H1 (cell line): ENCODE measurements at regions not wholly inside any gene's neighbourhood (a gene's known extent, or its start where the extent isn't known, plus 50 kb on each side); places are given as distances from the start of the nearest gene placed in this dataset.

Experiments
- CBX8 ChIP-seq: fragments of 300-800, 300-1000 bp; sonication (generic); IDR thresholded peaks from 2 replicates; pipeline ENCODE4 v1.7.1; 2016; ENCODE audit warnings: low read depth, low read length, borderline replicate concordance
- CREB1 ChIP-seq: IDR thresholded peaks from 2 replicates; pipeline ENCODE4 v1.6.1; 2012; ENCODE audit warnings: inconsistent platforms
- NANOG ChIP-seq: IDR thresholded peaks from 2 replicates; pipeline ENCODE4 v1.6.1; 2011; ENCODE audit warnings: low read length, low read depth, mild to moderate bottlenecking, inconsistent platforms; ENCODE audit not compliant: insufficient read depth, poor library complexity, severe bottlenecking
- POLR2A ChIP-seq, 2 experiments: IDR thresholded peaks; 1 replicate in 1 of 2; 2 replicates in 1 of 2; pipeline ENCODE4 v1.6.1; 2011; ENCODE audit warnings: low read depth in 2 of 2, low read length in 2 of 2, mild to moderate bottlenecking in 2 of 2; ENCODE audit errors: control extremely low read depth in 1 of 2

DNA sequence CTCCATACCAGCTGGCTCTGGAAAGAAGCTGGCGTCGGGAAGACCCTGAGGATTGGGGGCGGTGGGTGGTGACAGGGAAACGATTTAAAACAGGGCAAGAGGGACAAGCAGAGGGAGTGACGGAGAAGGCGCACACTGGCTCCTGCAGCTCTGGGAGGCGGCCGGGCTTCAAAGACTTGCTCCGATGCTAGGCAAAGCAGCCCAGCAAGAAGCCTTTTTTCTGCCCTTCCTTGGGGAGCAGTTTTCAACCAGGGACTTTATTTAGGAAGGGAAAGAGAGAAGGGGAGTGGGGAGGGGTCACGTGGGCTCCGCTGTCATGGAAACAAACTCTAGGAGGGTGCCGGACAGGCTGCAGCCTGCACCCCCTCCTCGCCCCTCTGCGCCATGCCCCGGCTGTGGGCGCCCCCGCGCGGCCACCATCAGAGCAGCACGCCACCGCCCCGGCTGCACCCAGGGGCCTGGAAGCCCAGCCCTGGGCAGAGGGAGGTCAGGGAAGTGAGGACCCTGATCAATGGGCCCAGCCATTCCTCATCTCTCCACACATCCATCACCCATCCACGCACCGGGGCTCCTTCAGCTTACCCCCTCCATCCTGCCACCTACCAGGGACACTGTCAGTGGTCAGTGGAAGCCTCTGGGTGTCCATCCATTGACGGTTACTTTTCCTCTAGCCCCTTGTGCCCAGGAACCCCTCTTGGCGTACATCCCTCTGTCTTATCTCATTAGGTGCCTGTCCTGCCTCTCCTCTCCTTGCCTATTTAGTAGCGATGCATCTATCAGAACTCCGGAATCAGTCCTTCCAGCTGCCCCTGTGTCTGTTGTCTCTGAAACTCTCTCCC lies 66.6 kb upstream of the CCDC167 start (continued):
- TF ChIP-seq POLR2A (IDR thresholded peaks at IDR 0.05; ENCODE audit: control extremely low read depth in 1 of 2, low read depth in 2 of 2, low read length in 2 of 2), result no peak
- TF ChIP-seq NANOG, result no peak
- TF ChIP-seq CREB1, result peak; percentile 61
- no peak for TF ChIP-seq CBX8
